ENCODE measurements at regions not wholly inside any gene's neighbourhood (a gene's known extent, or its start where the extent isn't known, plus 50 kb on each side); places are given as distances from the start of the nearest gene placed in this dataset.

- Mint-ChIP-seq H3K4me1 (ENCODE audit: low read depth) (no peaks in the 10 kb centered on the region), H3K9me3 (no peaks in the 10 kb centered on the region), H3K36me3 (ENCODE audit: insufficient read depth in 2 of 2) (no peaks in the 10 kb centered on the region), H3K27me3 (ENCODE audit: low read depth) (no peaks in the 10 kb centered on the region), H3K4me3 (no peak overlapping the region), H3K27ac (no peak overlapping the region)
- ATAC-seq (replicated peaks in 1 of 2), result no peak
- DNase-seq, result no peak
These were observed 1290.9 kb downstream of the BRD1 start for GRCh38 chr22:48536541-48537342.

- Mint-ChIP-seq H3K9me3 (no peaks in the 10 kb centered on the region), H3K4me1 (ENCODE audit: low read depth) (no peaks in the 10 kb centered on the region), H3K36me3 (ENCODE audit: insufficient read depth in 2 of 2) (no peaks in the 10 kb centered on the region), H3K4me3 (no peak overlapping the region), H3K27me3 (ENCODE audit: low read depth) (no peaks in the 10 kb centered on the region), H3K27ac (no peak overlapping the region)
- no peak for ATAC-seq (replicated peaks in 1 of 2)
- no peak for DNase-seq
These were observed 1291.7 kb downstream of the BRD1 start for GRCh38 chr22:48535868-48536540.

DNA sequence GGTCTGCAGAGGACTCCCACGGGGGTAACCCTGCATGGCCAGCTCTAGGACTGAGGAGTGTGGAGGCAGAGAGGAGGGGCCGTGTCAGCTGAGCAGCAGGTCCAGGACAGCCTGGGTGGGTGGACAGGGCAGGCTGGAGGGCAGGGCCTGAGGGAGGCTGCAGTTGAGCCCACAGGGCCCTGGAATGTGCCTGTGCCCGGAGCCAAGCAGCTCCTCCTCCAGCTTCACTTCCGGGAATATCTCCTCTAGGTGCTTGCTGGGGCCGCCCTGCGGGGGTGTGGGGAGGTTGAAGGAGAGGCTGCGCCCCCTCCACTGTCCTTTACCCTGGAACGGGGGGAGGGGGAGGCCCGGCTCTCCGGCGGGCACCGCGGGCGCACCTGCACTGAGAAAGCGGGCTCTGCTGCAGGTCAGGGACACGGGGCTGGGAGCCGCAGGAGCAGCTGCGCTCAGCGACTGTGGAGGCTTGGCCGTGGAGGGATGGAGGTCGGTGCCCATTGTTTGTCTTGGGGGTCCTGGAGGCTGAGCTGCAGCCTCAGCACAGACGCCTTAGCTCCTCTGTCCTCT lies 1293.2 kb downstream of the BRD1 start:
- Mint-ChIP-seq H3K27me3 (ENCODE audit: low read depth) (no peaks in the 10 kb centered on the region), H3K4me3 (no peak overlapping the region), H3K9me3 (no peaks in the 10 kb centered on the region), H3K4me1 (ENCODE audit: low read depth) (no peaks in the 10 kb centered on the region), H3K36me3 (ENCODE audit: insufficient read depth in 2 of 2) (no peaks in the 10 kb centered on the region), H3K27ac (no peak overlapping the region)
- DNase-seq, result no peak
- ATAC-seq (replicated peaks in 1 of 2), result no peak

GRCh38 chr22:48532986-48533385 lies 1294.7 kb downstream of the BRD1 start:
- ATAC-seq (replicated peaks in 1 of 2) (no peak), DNase-seq (no peak)
- H3K4me3 Mint-ChIP-seq, result no peak overlapping the region
- H3K36me3 Mint-ChIP-seq (ENCODE audit: insufficient read depth in 2 of 2), result no peaks in the 10 kb centered on the region
- H3K27ac Mint-ChIP-seq, result no peak overlapping the region
- H3K9me3 Mint-ChIP-seq, result no peaks in the 10 kb centered on the region
- H3K27me3 Mint-ChIP-seq (ENCODE audit: low read depth), result no peaks in the 10 kb centered on the region
- H3K4me1 Mint-ChIP-seq (ENCODE audit: low read depth), result no peaks in the 10 kb centered on the region

DNA sequence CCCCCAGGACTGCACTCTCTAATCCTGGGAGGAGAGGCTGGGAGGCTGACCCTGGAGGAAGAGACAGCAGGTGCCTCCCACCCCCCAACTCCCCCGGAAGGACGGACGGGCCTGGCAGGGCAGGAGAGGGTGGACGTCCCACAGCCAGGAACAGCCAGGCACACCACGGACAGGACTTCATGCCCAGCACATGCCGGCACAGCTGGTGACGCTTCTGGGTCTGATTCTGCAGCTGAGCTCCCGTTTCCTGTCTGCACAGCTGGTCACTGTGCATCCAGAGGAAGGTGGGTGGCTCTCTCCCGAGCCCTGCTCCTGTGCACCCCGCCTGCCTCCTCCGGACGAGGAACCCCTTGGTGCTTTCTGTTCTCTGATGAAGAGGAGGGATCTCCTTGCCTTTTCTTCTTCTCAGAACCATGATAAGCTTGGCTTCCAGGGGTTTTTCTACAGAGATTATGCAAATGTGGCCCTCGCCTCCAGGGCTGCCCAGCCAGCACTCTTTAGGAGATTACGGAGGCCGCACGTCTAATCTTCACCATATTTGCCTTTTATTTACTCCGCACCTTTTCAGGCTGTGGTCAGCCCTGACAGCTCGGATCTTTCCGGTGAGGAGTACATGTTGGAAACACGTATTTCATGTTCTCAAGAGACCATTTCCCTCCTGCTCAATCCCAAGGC lies 1295.8 kb downstream of the BRD1 start:
- H3K4me1 Mint-ChIP-seq (ENCODE audit: low read depth), result no peaks in the 10 kb centered on the region
- H3K27ac Mint-ChIP-seq, result no peak overlapping the region
- ATAC-seq (replicated peaks in 1 of 2) (no peak), DNase-seq (no peak)
- no peaks in the 10 kb centered on the region for H3K36me3 Mint-ChIP-seq (ENCODE audit: insufficient read depth in 2 of 2)
- no peaks in the 10 kb centered on the region for H3K27me3 Mint-ChIP-seq (ENCODE audit: low read depth)
- no peaks in the 10 kb centered on the region for H3K9me3 Mint-ChIP-seq
- H3K4me3 Mint-ChIP-seq, result no peak overlapping the region

GRCh38 chr22:48531108-48531507 lies 1296.6 kb downstream of the BRD1 start:
- no peaks in the 10 kb centered on the region for H3K4me1 Mint-ChIP-seq (ENCODE audit: low read depth)
- no peak overlapping the region for H3K27ac Mint-ChIP-seq
- DNase-seq, result no peak
- H3K4me3 Mint-ChIP-seq, result no peak overlapping the region
- H3K36me3 Mint-ChIP-seq (ENCODE audit: insufficient read depth in 2 of 2), result no peaks in the 10 kb centered on the region
- ATAC-seq (replicated peaks in 1 of 2), result no peak
- H3K9me3 Mint-ChIP-seq, result no peaks in the 10 kb centered on the region
- H3K27me3 Mint-ChIP-seq (ENCODE audit: low read depth), result no peaks in the 10 kb centered on the region

DNA sequence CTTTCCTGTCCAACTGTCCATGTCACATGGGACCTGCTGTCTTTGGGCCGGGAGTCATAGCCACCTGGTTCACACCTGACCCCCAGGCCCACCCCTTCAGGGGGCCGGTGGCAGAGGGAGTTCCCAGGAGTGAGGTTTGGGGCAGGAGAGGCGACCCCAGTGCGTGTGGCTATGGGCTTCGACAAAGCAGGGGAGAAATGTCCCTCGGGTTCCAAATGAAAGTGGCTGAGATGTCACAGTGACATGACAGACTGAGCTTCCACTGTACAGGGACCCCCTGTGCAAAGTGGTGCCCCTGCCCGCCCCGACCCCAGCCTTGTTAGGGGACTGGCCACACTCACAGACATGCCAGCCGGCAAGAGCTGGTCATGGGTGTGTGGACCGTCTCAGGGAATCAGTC lies 1297.0 kb downstream of the BRD1 start:
- DNase-seq, result no peak
- Mint-ChIP-seq H3K36me3 (ENCODE audit: insufficient read depth in 2 of 2) (no peaks in the 10 kb centered on the region), H3K4me1 (ENCODE audit: low read depth) (no peaks in the 10 kb centered on the region), H3K27me3 (ENCODE audit: low read depth) (no peaks in the 10 kb centered on the region), H3K4me3 (no peak overlapping the region), H3K9me3 (no peaks in the 10 kb centered on the region), H3K27ac (no peak overlapping the region)
- no peak for ATAC-seq (replicated peaks in 1 of 2)

- Mint-ChIP-seq H3K9me3 (no peaks in the 10 kb centered on the region), H3K36me3 (ENCODE audit: insufficient read depth in 2 of 2) (no peaks in the 10 kb centered on the region), H3K4me1 (ENCODE audit: low read depth) (no peaks in the 10 kb centered on the region), H3K4me3 (no peak overlapping the region), H3K27ac (no peak overlapping the region), H3K27me3 (ENCODE audit: low read depth) (no peaks in the 10 kb centered on the region)
- no peak for ATAC-seq (replicated peaks in 1 of 2)
- DNase-seq, result no peak
These were observed 1299.3 kb downstream of the BRD1 start for GRCh38 chr22:48528221-48528915.

GRCh38 chr22:48523761-48524160 lies 1303.9 kb downstream of the BRD1 start:
- no peak for DNase-seq
- no peak overlapping the region for H3K27ac Mint-ChIP-seq
- no peak for ATAC-seq (replicated peaks in 1 of 2)
- no peaks in the 10 kb centered on the region for H3K36me3 Mint-ChIP-seq (ENCODE audit: insufficient read depth in 2 of 2)
- H3K9me3 Mint-ChIP-seq, result no peaks in the 10 kb centered on the region
- H3K27me3 Mint-ChIP-seq (ENCODE audit: low read depth), result no peaks in the 10 kb centered on the region
- H3K4me1 Mint-ChIP-seq (ENCODE audit: low read depth), result no peaks in the 10 kb centered on the region
- no peak overlapping the region for H3K4me3 Mint-ChIP-seq

- H3K4me3 Mint-ChIP-seq, result no peak overlapping the region
- H3K36me3 Mint-ChIP-seq (ENCODE audit: insufficient read depth in 2 of 2), result no peaks in the 10 kb centered on the region
- no peak for DNase-seq
- no peaks in the 10 kb centered on the region for H3K4me1 Mint-ChIP-seq (ENCODE audit: low read depth)
- no peak for ATAC-seq (replicated peaks in 1 of 2)
- no peak overlapping the region for H3K27ac Mint-ChIP-seq
- no peaks in the 10 kb centered on the region for H3K27me3 Mint-ChIP-seq (ENCODE audit: low read depth)
- H3K9me3 Mint-ChIP-seq, result no peaks in the 10 kb centered on the region
These were observed 1304.6 kb downstream of the BRD1 start for GRCh38 chr22:48523091-48523490.

DNA sequence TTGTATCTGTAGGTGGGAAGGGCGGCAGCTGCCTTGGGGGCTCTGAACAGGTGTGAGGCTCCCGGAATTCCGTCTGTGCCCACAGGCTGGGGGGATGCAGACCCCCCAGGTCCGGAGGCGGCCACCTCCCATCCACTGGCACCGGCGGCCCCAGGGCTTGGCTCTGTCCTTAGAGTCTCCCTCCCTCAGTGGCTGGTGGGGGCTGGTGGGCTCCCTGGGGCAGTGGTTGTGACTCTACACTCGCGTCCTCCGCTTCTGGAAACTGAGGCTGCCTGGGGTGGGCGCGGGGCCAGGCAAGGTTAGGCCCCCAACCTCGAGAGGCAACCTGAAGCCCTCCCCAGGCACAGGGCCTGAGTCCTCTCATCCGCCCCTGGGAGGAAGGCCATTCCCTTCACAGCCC lies 1305.4 kb downstream of the BRD1 start:
- H3K9me3 Mint-ChIP-seq, result no peaks in the 10 kb centered on the region
- no peaks in the 10 kb centered on the region for H3K36me3 Mint-ChIP-seq (ENCODE audit: insufficient read depth in 2 of 2)
- no peak overlapping the region for H3K4me3 Mint-ChIP-seq
- H3K27me3 Mint-ChIP-seq (ENCODE audit: low read depth), result no peaks in the 10 kb centered on the region
- ATAC-seq (replicated peaks in 1 of 2) (no peak), DNase-seq (no peak)
- no peak overlapping the region for H3K27ac Mint-ChIP-seq
- no peaks in the 10 kb centered on the region for H3K4me1 Mint-ChIP-seq (ENCODE audit: low read depth)

- no peak for DNase-seq
- H3K27ac Mint-ChIP-seq, result no peak overlapping the region
- no peak overlapping the region for H3K4me3 Mint-ChIP-seq
- no peaks in the 10 kb centered on the region for H3K4me1 Mint-ChIP-seq (ENCODE audit: low read depth)
- H3K9me3 Mint-ChIP-seq, result no peaks in the 10 kb centered on the region
- no peaks in the 10 kb centered on the region for H3K36me3 Mint-ChIP-seq (ENCODE audit: insufficient read depth in 2 of 2)
- no peak for ATAC-seq (replicated peaks in 1 of 2)
- H3K27me3 Mint-ChIP-seq (ENCODE audit: low read depth), result no peaks in the 10 kb centered on the region
These were observed 1306.6 kb downstream of the BRD1 start for GRCh38 chr22:48520884-48521588.
